HepG2 (cell line): ENCODE measurements at regions not wholly inside any gene's neighbourhood (a gene's known extent, or its start where the extent isn't known, plus 50 kb on each side); places are given as distances from the start of the nearest gene placed in this dataset.

Source experiments
- ATAC-seq: fragments of 200-7000 bp; cut with Tn5 transposase; 3 replicates; pipeline ENCODE4 v1.9.1; 2020; ENCODE audit warnings: mild to moderate bottlenecking, moderate library complexity
- BruUV-seq: library from RNA; stranded (reverse); fragments of 400-500 nt; replicated peaks from 2 replicates; lab custom pipeline; 2021; lab: Mats Ljungman, UMichigan
- CTCF ChIA-PET: fragments of 300-600 bp; formaldehyde crosslinking; extraction: SDS; loops from one replicate; lab custom pipeline; 2021; ENCODE audit warnings: low total read pairs, inconsistent platforms, low intra/inter-chr PET ratio; lab: Yijun Ruan, JAX
- POLR2A ChIA-PET: fragments of 350-600 bp; sonication (Branson Sonifier 250); formaldehyde crosslinking; loops from one replicate; lab custom pipeline; 2020; ENCODE audit warnings: antibody characterized with exemption, inconsistent platforms; lab: Yijun Ruan, JAX
- DNase-seq: peaks from one replicate; pipeline ENCODE4 v3.0.0-alpha.2; 2015; ENCODE audit warnings: low spot score
- FAIRE-seq: peaks from 3 replicates; lab custom pipeline; 2011; peaks lifted over from hg19 to GRCh38; lab: Jason Lieb, UNC
- H2AFZ ChIP-seq: one replicate; pipeline ENCODE4 v1.6.1; 2011; ENCODE audit warnings: low read length, inconsistent platforms
- H3K27ac ChIP-seq: fragments of 300-600 bp; 3 replicates; pipeline ENCODE4 v1.8.0; 2011; ENCODE audit warnings: mixed run types, mild to moderate bottlenecking, mixed read lengths, low read length, inconsistent platforms; ENCODE audit not compliant: insufficient read depth; ENCODE audit errors: extremely low read length
- H3K27me3 ChIP-seq, 2 experiments: fragments of 200-600 bp in 1 of 2; 2 replicates in 1 of 2; 3 replicates in 1 of 2; pipeline versions ENCODE4 v1.6.0 to v1.8.0; 2011; ENCODE audit warnings: low read length in 2 of 2, mild to moderate bottlenecking in 2 of 2, moderate library complexity in 2 of 2, inconsistent platforms in 1 of 2; ENCODE audit not compliant: insufficient read depth in 2 of 2, control insufficient read depth in 1 of 2
- H3K36me3 ChIP-seq, 2 experiments: fragments of 200-600 bp in 1 of 2; replicated peaks in 1 of 2; 2 replicates in 1 of 2; 3 replicates in 1 of 2; pipeline versions ENCODE4 v1.5.1 to v1.8.0; 2011; ENCODE audit warnings: low read length in 2 of 2, inconsistent platforms in 1 of 2; ENCODE audit not compliant: insufficient read depth in 2 of 2, control insufficient read depth in 1 of 2
- H3K4me1 ChIP-seq: 2 replicates; pipeline ENCODE4 v1.5.1; 2012; ENCODE audit warnings: low read length, inconsistent platforms; ENCODE audit not compliant: insufficient read depth
- H3K4me2 ChIP-seq: 2 replicates; pipeline ENCODE4 v1.6.0; 2011; ENCODE audit warnings: low read depth, low read length, inconsistent platforms
- H3K4me3 ChIP-seq, 3 experiments: fragments of 200-600 bp in 1 of 3; sonication (generic), shearing (Covaris generic) in 1 of 3; replicated peaks in 1 of 3; 2 replicates each; pipeline ENCODE4 v1.5.1; 2011 to 2016; ENCODE audit warnings: low read length in 3 of 3, inconsistent platforms in 2 of 3, low read depth in 2 of 3, mild to moderate bottlenecking in 2 of 3, control low read depth in 1 of 3, mixed read lengths in 1 of 3; ENCODE audit not compliant: insufficient read depth in 1 of 3
- H3K79me2 ChIP-seq: one replicate; pipeline ENCODE4 v1.6.1; 2011; ENCODE audit warnings: low read length, inconsistent platforms; ENCODE audit not compliant: insufficient read depth
- H3K9ac ChIP-seq: 2 replicates; pipeline ENCODE4 v1.6.0; 2011; ENCODE audit warnings: mild to moderate bottlenecking, low read depth, low read length, inconsistent platforms; ENCODE audit not compliant: insufficient read depth
- H3K9me3 ChIP-seq: 2 replicates; pipeline ENCODE4 v1.5.1; 2012; ENCODE audit warnings: mild to moderate bottlenecking, low read length
- H4K20me1 ChIP-seq: 2 replicates; pipeline ENCODE4 v1.6.0; 2011; ENCODE audit warnings: inconsistent platforms, mild to moderate bottlenecking, low read length, moderate library complexity; ENCODE audit not compliant: insufficient read depth
- AKAP8 ChIP-seq: sonication (generic); formaldehyde crosslinking; IDR thresholded peaks from 2 replicates; pipeline ENCODE4 v1.5.1; 2020; ENCODE audit warnings: mild to moderate bottlenecking, missing genetic modification reagents
- CEBPG ChIP-seq: IDR thresholded peaks from 2 replicates; pipeline ENCODE4 v1.6.1; 2016
- HOXA9 ChIP-seq: sonication (generic); formaldehyde crosslinking; IDR thresholded peaks from 2 replicates; pipeline ENCODE4 v1.8.1; 2022; ENCODE audit warnings: missing genetic modification reagents, mild to moderate bottlenecking, moderate library complexity, borderline replicate concordance
- IKZF4 ChIP-seq: sonication (generic); formaldehyde crosslinking; IDR thresholded peaks from 2 replicates; pipeline ENCODE4 v1.5.1; 2020; ENCODE audit warnings: borderline replicate concordance, mild to moderate bottlenecking, low read depth, missing genetic modification reagents; ENCODE audit errors: not compliant biosample characterization
- MTF1 ChIP-seq: sonication (generic); formaldehyde crosslinking; IDR thresholded peaks from 2 replicates; pipeline ENCODE4 v1.5.0; 2020; ENCODE audit warnings: missing genetic modification reagents
- NONO ChIP-seq, 2 experiments: fragments of 450-650 bp in 1 of 2; sonication (generic) in 1 of 2; formaldehyde crosslinking in 1 of 2; IDR thresholded peaks in 1 of 2; conservative IDR thresholded peaks in 1 of 2; 2 replicates each; pipeline versions ENCODE4 v1.6.1 to v1.8.0; 2017 to 2022; ENCODE audit warnings: mild to moderate bottlenecking in 1 of 2, missing genetic modification reagents in 1 of 2, moderate library complexity in 1 of 2
- PRMT3 ChIP-seq: sonication (generic); formaldehyde crosslinking; IDR thresholded peaks from 2 replicates; pipeline ENCODE4 v1.8.1; 2022; ENCODE audit warnings: low read depth, mild to moderate bottlenecking, moderate library complexity, missing genetic modification reagents, borderline replicate concordance
- SPEN ChIP-seq: sonication (generic); formaldehyde crosslinking; IDR thresholded peaks from 2 replicates; pipeline ENCODE4 v1.5.1; 2020; ENCODE audit warnings: low read depth, mild to moderate bottlenecking, missing genetic modification reagents
- TBL1XR1 ChIP-seq: fragments of 150-350 bp; IDR thresholded peaks from 2 replicates; pipeline ENCODE4 v1.6.1; 2014; ENCODE audit warnings: borderline replicate concordance, low read length; ENCODE audit not compliant: partially characterized antibody
- TEAD2 ChIP-seq: sonication (generic); formaldehyde crosslinking; IDR thresholded peaks from 2 replicates; pipeline ENCODE4 v1.9.0; 2021; ENCODE audit warnings: missing genetic modification reagents
- TOPORS ChIP-seq: sonication (generic); formaldehyde crosslinking; IDR thresholded peaks from 2 replicates; pipeline ENCODE4 v1.8.0; 2023; ENCODE audit warnings: mild to moderate bottlenecking, missing genetic modification reagents
- ZNF180 ChIP-seq: sonication (generic); formaldehyde crosslinking; IDR thresholded peaks from 2 replicates; pipeline ENCODE4 v1.4.0; 2020; ENCODE audit warnings: low read depth, missing genetic modification reagents, borderline replicate concordance
- ZNF205 ChIP-seq: IDR thresholded peaks from 2 replicates; pipeline ENCODE4 v1.6.1; 2018; ENCODE audit warnings: missing biosample characterization, missing genetic modification reagents
- ZNF225 ChIP-seq: sonication (generic); formaldehyde crosslinking; IDR thresholded peaks from 2 replicates; pipeline ENCODE4 v1.4.0; 2020; ENCODE audit warnings: mild to moderate bottlenecking, missing genetic modification reagents
- ZNF3 ChIP-seq: IDR thresholded peaks from 2 replicates; pipeline ENCODE4 v1.7.0; 2017; ENCODE audit warnings: inconsistent platforms
- ZNF329 ChIP-seq: sonication (generic); formaldehyde crosslinking; IDR thresholded peaks from 2 replicates; pipeline ENCODE4 v1.9.0; 2021; ENCODE audit warnings: low read depth, mild to moderate bottlenecking, missing genetic modification reagents
- in situ Hi-C: cut with HindIII; loops from 2 replicates; pipeline ENCODE4 v1.10.0; 2017; ENCODE audit warnings: low pct_unique_long_range_greater_than_20kb; ENCODE audit not compliant: extremely low pct_ligation_motif_present
- intact Hi-C: fragments of 100-400 bp; cut with micrococcal nuclease; formaldehyde crosslinking; loops from one replicate; pipeline ENCODE4 v1.10.0; 2022; ENCODE audit not compliant: unreplicated experiment
- TF ChIP-seq, protein P1 (sequence below): sonication (generic); formaldehyde crosslinking; IDR thresholded peaks from 2 replicates; pipeline ENCODE4 v1.9.0; 2022; ENCODE audit warnings: missing genetic modification reagents, mild to moderate bottlenecking, borderline replicate concordance
- TF ChIP-seq, protein P2 (sequence below): sonication (generic); formaldehyde crosslinking; conservative IDR thresholded peaks from 2 replicates; pipeline ENCODE4 v1.5.0; 2020; ENCODE audit warnings: missing genetic modification reagents
- TF ChIP-seq, protein P3 (sequence below): IDR thresholded peaks from 2 replicates; pipeline ENCODE4 v1.6.1; 2016; ENCODE audit warnings: missing compliant biosample characterization, missing genetic modification reagents, borderline replicate concordance
- TF ChIP-seq, protein P4 (sequence below): sonication (generic); formaldehyde crosslinking; IDR thresholded peaks from 2 replicates; pipeline ENCODE4 v1.4.0; 2020; ENCODE audit warnings: low read depth, mild to moderate bottlenecking, missing genetic modification reagents

DNA sequence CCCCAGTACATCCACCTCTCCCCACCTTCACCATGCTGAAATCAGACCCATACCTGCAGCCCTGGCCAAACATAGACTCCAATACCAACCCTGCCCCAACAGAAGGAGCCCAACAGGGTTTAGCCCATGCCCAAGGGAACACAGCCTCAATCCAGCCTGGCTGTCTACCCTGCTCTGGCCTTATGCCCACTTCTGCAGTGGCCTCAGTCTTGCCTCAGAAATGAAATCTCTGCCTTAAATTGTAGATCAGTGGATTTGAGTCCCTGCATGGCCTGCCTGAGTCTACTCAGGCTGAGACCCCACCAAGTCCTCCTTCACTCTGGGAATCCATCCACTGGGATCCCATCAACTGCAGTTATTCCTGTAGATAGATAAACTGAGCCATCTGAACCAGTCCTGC lies 97.6 kb upstream of the GJB5 start:
- intact Hi-C loops: no loop called here
- POLR2A ChIA-PET: no interaction called here
- no peak for TF ChIP-seq CEBPG (CRISPR knock-in tag)
- no peak for TF ChIP-seq PRMT3 (CRISPR knock-in tag)
- TF ChIP-seq, protein P1, sequence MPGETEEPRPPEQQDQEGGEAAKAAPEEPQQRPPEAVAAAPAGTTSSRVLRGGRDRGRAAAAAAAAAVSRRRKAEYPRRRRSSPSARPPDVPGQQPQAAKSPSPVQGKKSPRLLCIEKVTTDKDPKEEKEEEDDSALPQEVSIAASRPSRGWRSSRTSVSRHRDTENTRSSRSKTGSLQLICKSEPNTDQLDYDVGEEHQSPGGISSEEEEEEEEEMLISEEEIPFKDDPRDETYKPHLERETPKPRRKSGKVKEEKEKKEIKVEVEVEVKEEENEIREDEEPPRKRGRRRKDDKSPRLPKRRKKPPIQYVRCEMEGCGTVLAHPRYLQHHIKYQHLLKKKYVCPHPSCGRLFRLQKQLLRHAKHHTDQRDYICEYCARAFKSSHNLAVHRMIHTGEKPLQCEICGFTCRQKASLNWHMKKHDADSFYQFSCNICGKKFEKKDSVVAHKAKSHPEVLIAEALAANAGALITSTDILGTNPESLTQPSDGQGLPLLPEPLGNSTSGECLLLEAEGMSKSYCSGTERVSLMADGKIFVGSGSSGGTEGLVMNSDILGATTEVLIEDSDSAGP (CRISPR knock-in tag): no peak
- no peak for TF ChIP-seq SPEN (CRISPR knock-in tag)
- no peak for TF ChIP-seq HOXA9 (CRISPR knock-in tag)
- no peak for TF ChIP-seq ZNF329 (CRISPR knock-in tag)
- TF ChIP-seq ZNF3: no peak
- no peak for TF ChIP-seq NONO (IDR thresholded peaks at IDR 0.05)
- no peak for TF ChIP-seq NONO (CRISPR knock-in tag; conservative IDR thresholded peaks at IDR 0.05)
- no peak for TF ChIP-seq TEAD2 (CRISPR knock-in tag)
- no peak for TF ChIP-seq ZNF180 (CRISPR knock-in tag)
- TF ChIP-seq ZNF225 (CRISPR knock-in tag): no peak
- no peak for TF ChIP-seq TBL1XR1
- TF ChIP-seq, protein P2, sequence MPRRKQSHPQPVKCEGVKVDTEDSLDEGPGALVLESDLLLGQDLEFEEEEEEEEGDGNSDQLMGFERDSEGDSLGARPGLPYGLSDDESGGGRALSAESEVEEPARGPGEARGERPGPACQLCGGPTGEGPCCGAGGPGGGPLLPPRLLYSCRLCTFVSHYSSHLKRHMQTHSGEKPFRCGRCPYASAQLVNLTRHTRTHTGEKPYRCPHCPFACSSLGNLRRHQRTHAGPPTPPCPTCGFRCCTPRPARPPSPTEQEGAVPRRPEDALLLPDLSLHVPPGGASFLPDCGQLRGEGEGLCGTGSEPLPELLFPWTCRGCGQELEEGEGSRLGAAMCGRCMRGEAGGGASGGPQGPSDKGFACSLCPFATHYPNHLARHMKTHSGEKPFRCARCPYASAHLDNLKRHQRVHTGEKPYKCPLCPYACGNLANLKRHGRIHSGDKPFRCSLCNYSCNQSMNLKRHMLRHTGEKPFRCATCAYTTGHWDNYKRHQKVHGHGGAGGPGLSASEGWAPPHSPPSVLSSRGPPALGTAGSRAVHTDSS (CRISPR knock-in tag): no peak
- no peak for TF ChIP-seq MTF1 (CRISPR knock-in tag)
- TF ChIP-seq ZNF205 (CRISPR knock-in tag): no peak
- TF ChIP-seq, protein P3, sequence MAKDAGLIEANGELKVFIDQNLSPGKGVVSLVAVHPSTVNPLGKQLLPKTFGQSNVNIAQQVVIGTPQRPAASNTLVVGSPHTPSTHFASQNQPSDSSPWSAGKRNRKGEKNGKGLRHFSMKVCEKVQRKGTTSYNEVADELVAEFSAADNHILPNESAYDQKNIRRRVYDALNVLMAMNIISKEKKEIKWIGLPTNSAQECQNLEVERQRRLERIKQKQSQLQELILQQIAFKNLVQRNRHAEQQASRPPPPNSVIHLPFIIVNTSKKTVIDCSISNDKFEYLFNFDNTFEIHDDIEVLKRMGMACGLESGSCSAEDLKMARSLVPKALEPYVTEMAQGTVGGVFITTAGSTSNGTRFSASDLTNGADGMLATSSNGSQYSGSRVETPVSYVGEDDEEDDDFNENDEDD (CRISPR knock-in tag): no peak
- no peak for TF ChIP-seq TOPORS (CRISPR knock-in tag)
- TF ChIP-seq IKZF4 (CRISPR knock-in tag): no peak
- TF ChIP-seq, protein P4, sequence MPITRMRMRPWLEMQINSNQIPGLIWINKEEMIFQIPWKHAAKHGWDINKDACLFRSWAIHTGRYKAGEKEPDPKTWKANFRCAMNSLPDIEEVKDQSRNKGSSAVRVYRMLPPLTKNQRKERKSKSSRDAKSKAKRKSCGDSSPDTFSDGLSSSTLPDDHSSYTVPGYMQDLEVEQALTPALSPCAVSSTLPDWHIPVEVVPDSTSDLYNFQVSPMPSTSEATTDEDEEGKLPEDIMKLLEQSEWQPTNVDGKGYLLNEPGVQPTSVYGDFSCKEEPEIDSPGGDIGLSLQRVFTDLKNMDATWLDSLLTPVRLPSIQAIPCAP (CRISPR knock-in tag): no peak
- no peak for TF ChIP-seq AKAP8 (CRISPR knock-in tag)
- TF ChIP-seq, all 625 proteins: peak for 0
- Histone ChIP-seq H3K4me2 (no peak overlapping the region), H3K4me1 (no peaks in the 10 kb centered on the region), H3K9me3 (no peaks in the 10 kb centered on the region), H4K20me1 (no peaks in the 10 kb centered on the region), H3K79me2 (no peaks in the 10 kb centered on the region), H3K27me3 (no peaks in the 10 kb centered on the region; a peak in 3 of 5 replicates), H3K27ac (no peak overlapping the region), H3K9ac (no peak overlapping the region), H2AFZ (no peak overlapping the region), H3K4me3 (no peak overlapping the region), H3K36me3 (no peaks in the 10 kb centered on the region)
- in situ Hi-C loops: no loop called here
- CTCF ChIA-PET: no interaction called here
- FAIRE-seq: no peak
- no peak for DNase-seq
- no TSS peak for BruUV-seq
- ATAC-seq: no peak
